ENCODE measurements at regions not wholly inside any gene's neighbourhood (a gene's known extent, or its start where the extent isn't known, plus 50 kb on each side); places are given as distances from the start of the nearest gene placed in this dataset.

DNA sequence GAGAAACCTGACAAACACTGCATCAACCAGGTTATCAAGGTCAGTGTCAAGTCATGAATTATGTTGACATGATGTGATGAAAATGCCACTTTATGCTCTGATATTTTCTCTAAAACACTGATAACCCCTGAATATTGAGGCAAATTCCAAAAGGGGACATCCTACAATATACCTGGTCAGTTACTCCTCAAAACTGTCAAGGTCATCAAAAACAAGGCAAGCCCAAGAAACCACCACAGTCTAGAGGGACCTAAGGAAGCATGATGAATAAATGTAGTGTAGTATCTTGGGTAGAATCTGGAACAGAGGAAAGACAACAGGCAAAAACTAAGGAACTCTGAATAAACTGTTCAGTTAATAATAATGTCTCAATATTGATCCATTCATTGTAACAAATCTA, 275.3 kb upstream of the THRB start:
- no peak for DNase-seq

DNA sequence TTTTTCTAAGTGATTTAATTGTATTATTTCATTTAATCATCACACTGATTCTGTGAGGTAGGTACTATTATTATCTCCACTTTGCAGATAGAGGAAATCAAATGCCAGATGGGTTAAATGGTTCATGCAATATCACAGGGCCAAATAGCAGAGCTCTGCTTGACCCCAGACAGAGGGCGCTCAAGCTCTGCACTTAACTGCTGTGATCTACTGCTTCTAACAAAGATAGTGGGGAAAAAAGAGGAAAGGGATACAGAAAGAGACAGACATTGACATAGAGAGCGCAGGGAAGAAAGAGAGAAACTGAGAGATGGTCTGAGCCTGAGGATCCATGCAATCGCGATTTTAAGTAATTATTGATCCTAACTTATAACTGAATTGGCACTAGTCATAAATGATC, 279.1 kb upstream of the THRB start:
- no peak for DNase-seq

DNA sequence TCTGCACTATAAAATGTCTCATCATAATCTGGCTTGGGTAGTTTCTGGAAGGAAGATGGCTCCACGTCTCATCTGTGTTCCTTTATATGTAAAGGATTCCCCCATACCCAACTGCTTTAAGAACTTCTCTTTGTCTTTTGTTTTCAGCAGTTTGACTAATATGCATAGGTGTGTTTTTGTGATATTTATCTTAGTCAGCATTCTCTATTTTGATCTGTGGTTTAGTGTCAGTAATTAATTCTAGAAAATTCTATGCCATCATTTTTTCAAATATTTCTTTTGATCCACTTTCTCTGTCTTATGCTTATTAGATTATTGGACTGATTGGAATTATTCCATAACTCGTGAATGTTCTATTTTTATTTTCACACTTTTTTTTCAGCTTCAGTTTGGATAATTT, 286.3 kb upstream of the THRB start:
- DNase-seq = no peak

DNA sequence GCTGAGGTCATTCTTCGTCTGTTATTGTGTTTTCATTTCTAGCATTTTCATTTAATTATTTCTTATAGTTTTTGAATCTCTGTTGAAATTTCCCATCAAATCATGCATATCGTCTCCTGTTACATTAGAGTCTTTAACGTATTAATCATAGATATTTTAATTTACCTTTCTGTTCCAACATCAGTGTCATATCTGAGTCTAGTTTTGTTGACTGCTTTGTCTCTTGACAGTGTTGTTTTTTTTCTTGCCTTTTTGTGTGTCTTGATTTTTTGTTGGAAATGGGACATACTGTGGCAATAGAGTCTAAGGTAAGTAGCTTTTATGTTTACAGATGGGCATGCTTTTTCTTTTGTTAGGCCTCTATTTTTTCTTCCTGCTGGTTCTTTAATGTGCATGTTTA, 286.8 kb upstream of the THRB start:
- no peak for DNase-seq

DNA sequence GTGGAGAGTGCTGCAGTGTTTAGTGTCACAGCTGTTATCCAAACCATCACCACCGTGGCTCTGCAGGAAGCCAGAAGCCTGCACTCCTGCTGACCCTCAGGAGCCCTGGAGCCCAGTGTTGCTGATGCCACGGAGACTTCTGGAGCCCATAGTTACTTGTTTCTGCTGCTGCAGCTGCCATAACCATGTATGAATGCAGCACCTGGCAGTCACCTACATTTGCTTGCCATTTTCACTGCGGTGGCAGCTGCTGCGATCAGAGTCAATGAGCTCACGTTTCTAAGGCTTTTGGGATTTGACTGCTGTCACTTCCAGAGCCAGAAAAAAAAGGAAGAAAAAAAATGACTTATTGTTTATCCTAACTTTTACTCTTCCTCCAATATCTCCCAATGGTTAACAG, 299.2 kb upstream of the THRB start:
- no peak for DNase-seq

DNA sequence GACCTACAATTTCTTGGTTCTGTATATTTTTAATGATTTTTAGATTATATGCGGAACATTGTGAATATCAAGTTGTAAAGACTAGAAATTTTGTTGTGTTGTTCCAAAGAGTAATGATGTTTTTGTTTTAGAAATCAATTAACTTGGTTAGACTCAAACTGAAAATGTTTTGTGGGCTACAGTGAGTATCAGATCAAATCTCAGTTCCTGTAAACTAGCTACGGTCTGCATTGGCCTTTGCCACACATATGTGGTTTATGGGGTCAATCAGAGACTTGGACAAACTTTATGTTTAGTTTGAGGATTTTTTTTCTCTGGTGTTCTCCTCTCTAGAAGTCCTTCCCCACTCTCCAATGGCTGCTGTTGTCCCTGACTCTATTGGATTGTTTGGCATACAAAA, 308.0 kb upstream of the THRB start:
- no peak for DNase-seq

DNA sequence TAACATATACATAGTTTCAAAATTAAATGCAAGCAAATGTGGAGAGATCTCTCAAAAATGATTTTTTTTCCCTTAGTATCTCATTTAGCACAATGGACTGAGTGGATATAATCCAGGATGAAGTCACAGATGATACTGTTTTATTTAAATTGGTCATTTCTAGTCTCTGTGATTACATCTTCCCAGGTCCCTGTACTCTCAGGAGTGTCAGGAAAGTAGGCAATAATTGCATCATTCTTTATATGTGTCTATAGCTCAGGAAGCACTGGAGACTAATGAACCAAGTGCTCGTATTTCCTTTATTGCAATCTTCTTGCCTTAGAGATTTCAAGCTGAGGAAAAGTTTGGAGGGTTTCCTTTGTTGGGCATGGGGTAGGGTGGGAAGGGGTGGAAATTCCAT, 309.4 kb upstream of the THRB start:
- DNase-seq = no peak

DNA sequence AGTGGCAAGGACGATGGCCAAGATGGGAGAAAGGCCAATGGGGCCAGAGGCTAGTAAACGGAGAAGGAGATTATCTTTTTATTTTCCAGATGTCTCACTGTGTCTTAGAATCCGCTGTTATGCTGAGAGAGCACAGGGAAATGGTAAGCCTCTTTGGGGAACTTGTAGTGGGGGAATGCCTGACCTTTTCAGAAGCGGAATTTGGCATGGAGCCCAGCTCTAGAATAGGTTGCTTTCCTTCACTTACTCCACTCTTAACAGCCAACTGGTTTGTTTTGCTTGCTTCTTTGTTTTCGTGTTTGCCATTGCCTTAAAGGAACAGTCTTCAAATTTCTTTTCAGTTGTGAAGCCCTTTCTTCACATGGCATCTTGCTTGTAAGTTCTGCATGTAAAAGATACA, 316.2 kb upstream of the THRB start:
- DNase-seq = no peak

DNA sequence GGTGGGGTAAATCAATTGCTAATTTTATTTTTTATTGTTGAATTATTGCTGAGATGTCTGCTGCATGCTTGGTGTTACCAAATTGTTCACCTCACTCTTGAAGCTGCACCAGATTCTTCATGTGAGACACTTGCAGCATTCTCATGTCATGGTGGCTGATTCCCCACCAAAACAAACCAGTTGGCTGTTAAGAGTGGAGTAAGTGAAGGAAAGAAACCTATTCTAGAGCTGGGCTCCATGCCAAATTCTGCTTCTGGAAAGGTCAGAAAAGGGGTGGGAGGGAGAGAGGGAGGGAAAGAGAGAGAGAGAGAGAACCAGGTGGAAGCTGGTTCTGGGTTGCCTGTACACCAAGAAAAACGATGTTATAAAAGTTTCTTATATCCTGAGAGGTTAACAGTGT, 317.5 kb upstream of the THRB start:
- no peak for DNase-seq

DNA sequence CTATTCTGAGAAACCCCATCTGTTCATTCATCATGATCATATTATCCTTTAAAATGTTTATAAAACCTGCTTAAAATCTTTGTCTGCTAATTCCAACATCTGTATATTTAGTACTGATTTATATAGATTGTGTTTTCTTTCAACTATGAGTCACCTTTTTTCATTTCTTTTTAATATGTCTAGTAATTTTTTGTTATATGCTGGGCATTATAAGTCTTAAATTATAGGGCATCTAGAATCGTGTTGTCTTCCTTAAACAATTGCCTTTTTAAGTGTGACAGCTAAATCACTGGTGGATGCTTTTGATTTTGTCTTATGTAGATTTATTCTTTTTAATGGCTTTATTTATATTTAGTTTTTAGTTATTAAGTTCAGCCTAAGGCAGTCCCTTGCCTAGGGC, 323.4 kb upstream of the THRB start:
- no peak for DNase-seq

DNA sequence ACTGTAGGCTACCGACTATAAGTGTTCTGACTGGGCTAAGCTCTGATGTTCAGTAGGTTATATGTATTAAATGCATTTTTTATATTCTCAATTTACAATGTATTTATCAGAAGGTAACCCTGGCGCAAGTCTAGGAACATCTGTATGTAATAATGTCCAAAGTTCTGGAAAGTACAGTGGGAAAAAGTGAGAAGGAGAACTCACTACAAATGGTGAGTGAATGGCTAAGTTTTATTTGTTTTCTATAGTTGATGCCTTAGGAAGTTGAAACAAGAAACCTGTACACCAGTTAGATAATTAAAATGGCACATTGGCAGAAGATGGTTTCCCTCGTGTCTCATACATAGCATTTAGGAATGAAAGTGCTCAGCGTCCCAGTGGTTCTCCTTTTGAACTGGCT, 333.4 kb upstream of the THRB start:
- no peak for DNase-seq

DNA sequence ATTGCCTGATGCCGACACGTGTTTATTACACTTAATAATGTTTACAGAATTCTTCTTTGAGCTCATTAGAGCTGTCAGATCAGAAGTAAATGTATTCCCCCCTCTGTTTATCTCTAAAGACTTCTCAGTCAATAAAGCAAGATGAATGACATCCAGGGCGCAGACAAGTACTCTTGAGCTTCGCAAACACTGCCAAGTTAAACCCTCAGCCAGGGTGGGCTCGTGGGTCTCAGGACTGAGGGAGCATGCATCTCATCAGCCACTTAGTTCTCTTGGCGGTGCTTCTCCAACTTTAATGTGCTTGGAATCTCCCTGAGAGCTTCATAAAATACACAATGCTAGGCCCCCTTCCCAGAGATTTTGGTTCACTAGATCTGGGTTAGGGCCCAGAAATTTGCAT, 333.9 kb upstream of the THRB start:
- DNase-seq = no peak

DNA sequence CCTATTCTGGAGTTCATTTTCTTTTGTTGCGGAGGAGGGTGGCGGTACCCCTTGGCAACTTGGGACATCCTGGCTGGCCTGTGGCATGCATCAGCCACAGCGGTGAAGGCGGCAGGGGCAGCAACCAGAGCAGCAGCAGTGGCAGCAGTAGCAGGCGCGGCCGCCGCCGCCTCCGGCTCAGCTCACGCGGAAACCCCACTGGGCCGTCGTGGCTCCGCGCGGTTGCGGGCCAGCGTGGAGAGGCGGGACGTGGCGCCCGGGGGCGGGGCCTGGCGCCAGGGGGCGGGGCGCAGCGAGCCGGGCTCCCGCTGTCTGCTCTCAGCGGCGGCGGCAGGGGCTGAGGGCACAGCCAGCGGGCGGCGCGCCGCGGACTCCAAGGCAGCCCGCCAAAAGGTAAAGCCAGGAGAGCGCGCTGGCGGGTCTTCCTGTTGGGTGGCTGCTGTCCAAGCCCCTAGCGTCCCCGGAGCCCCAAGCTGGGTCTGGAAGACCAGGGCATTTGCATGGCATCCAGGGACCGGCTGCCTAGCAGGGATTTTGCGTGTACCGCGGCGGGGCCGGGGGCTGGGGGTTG, 334.4 kb upstream of the THRB start:
- DNase-seq = no peak

DNA sequence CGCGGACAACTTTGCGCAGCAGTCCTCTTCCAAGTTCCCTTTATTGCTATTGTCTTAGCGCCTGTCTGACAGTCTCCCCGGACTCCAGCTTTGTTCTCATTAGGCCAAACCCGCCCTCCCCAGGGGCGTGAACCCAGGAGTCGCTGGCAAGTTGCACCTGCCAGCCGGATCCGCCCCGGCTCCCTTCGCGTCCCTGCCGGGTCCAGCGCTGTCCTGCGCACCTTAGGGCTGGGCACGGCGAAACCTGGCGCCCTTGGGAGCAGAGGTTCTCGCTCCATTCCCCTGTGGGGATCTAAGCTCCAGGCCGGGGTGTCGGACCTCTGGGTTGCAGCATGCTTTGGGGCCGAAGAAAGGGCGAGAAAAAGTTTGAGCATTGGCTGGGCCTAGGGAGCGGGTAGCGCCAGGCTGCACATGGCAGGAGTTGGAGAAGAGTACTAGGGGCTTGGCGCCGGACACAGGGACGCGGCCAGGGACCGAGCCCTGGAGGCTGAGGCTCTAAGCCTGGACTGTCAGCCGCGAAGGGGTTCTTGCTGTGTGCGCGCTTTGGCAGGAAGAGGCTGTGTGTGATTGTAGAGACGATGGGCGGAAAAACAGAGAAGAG, 335.1 kb upstream of the THRB start:
- no peak for DNase-seq

DNA sequence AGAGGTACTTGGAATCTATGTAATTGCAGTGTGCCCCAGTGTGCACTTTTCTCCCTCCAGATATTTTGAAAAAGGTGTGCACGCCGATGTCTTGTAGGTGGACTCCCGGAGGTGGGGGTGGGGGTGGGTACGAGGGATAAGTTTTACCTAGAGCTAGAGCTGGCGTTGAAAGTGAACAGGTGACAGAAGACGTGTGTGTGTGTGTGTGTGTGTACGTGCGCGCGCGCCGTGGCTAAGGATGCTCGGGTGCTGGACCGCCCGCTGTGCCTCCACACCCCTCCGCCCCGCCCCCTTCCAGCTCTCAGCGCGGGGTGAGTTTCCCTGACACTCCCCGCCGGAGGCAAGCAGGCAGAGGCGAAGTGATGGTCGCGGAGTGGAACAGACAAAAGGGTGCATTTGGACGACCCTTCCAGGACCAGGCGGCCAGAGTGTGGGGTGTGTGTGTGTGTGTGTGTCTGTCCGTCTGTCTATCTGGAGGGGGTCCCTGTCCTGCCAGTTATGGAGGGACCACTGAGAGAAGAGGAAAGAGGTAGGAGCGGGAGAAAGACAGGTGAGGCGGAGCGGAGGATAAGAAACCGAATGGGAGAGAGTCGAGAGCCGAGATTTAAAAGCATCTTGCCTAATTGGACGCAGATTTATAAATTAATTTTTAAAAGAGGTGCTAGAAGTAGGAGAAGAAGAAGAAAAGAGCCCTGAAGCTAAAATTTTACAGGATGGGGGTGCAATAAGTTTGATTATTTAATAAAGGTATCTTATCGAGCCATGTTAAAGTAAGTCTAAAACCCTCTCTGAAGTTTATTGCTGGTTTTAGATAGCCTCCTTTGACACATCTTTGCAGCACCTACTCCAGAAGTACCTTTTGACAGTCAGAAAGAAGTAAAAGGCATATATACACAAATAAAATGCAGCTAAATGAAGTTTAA, 335.8 kb upstream of the THRB start:
- DNase-seq = no peak

DNA sequence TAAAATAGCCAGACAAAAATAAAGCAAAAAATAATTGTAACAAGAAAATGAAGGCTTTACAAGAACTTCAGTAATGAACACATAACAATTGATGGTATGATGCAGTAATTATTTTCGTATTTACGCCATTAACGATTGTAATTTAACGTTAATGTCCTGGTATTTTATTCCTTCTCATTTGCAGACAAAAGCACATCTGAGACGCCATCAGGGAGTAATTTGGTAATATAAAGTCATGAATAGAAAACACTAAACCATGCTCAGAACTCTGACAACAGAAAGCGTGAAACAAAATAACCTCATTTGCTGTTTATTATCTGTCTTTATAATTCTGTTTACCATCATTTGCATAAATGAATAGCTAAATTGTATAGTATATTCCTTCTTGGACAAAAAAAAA, 336.6 kb upstream of the THRB start:
- no peak for DNase-seq

DNA sequence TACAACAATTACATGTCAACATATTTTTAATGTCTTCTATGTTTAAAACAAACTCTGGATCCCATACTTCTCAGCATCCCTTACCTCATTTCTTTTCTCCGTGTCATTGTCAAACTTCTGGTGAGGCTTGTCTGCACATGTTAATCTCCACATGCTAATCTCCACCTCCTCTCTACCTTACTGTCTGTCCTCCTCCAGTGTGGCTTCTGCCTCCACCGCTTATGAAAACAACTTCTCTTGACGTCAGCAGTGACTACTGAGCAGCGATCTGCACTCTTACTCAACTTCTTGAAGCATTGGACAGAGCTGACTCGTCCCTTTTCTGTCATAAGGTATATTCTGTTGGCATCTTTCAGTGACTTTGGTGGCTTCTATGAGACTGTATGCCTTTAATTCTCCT, 338.2 kb upstream of the THRB start:
- DNase-seq = no peak

DNA sequence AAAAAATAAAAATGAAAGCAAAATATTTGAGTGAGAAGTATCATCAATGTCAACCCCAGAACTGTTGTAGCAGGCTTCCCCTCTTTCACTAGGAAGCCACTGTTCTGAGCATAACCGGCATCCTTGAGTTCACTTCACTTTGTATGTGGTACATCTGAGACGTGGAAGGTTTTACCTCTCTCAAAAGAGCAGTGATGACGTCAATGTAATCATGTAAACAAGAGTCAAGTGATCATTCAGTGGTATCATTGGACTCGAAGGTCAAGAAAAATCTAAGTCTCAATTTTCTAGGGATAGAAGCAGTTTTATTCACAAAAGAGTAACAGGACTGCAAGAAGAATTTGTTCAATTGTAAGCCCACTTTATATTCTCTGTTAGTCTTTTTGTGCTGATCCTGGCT, 339.8 kb upstream of the THRB start:
- no peak for DNase-seq

DNA sequence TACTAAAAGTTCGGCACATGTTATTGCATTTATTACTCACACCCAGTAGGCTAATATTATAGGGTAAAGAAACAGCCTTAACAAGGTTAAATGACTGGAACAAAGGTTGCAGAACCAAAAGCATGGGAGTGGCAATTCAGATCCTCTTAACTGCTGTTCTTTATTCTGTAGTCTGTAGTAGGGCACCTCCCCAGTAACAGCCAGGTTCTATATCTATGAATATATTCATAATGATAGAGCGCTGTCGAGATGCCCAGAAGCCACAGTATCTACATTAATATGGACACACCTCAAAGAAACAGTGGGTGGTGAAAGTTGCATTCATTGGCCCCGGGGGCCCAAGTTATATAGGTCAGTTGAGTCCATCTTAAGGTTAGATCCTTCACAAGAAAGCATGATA, 340.9 kb upstream of the THRB start:
- DNase-seq = no peak

DNA sequence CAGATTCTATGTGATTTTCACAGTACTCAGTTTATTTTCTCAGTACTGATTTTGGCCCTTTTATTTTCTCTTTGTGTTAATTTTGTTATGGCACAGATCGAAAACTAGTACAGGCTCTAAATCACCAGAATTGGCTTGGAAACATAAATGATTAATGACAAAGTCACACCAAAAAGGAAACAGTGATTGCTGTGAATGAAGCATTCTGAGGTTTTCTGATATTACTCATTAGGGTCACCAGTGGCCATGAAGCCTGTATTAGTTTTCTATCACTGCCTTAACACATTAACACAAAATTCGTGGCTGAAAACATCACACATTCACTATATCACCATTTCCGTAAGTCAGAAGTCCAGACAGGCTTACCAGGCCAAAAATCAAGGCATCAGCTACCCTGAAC, 343.0 kb upstream of the THRB start:
- no peak for DNase-seq

DNA sequence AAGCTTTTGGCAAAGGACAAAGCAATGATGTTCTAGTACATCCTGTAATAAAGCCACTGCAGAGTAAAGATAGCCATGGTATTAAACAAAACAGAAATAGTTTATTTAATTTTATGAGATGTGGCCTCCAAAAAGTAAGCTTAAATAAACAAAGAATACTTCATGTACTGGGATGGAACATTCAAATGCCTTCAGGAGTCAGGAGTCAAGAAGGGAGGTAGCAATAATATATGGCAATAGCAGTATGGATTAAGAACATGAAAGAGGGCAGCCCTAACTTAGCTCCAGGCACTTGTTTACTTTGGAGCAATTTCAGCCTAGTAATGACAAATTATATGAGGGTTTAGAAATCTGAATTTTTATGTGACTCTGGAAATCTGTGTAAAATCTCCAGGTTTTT, 343.9 kb upstream of the THRB start:
- DNase-seq = no peak

DNA sequence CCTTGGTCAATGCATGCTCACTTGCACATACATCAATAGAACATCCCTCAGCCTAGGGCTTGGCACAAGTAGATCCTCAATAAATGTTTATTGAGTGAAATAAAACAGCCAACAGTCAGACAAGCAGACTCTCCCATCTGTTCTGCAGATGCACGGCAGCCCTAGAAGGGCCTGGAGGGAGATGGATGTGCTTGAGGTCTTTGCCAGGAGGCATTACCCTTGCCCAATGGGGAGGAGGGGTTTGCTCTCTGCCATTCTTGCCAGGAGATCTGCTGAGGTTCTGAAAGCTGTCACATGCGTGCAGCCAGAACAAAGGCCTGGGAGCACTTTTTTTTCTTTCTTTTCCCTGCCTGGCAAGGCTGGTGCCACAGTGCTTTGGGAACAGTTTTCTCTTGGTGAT, 349.3 kb upstream of the THRB start:
- no peak for DNase-seq

DNA sequence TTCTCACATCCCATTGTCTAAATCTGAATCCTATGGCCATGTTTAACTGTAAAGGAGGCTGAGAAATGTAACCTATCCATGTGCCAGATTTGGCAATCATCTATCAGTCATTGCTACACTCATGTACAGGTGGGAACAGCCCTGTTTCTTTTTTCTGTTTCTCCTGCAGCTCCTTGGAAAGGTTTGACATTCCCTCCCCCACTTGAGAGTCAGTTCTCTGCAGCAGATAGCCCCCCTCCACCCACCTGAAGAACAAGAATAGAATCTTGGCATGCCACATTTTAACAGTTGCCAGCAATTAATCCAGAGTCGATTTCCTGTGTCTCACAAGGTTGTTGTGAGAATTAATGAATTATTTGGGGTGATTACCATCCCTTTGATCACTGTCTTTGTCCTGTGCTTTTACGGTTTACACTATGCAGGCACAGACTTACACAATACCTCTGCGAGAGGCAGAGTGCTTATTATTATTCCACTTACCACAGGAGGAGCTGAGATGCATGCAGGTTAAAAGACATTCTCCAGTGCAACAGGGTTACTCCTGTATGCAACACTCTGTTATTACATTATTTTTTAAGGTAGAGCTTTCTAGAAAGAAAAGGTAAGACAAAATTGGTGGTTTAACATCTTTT, 351.0 kb upstream of the THRB start:
- no peak for DNase-seq

DNA sequence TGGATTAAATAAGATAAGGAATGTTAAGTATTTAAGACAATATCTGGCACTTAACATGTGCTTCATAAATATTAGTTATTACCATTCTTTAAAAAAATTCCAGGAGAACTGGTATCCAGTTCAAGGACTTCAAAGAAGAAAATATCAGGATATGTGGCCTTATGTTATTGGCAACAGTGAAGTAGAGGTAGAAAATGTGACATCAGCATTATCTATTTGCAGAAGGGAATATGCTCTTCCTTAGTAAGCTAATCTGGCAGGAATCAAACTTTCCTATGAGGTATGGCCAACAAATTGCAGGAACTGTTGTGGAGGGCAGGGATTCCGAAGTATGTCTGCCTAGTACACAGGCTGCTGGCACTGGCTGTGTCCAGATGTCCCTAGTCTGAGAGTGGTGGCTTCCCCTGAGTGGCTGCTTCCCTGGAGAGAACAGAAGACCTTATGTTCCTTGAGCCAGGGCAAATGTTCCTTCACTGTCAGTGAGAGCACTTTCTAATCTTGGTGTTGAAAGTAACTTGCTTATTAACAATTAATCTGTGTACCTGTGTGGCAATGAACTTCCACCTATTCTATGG, 351.7 kb upstream of the THRB start:
- DNase-seq = no peak

Data from T-helper 9 cell (primary cell).